ENCODE measurements at regions not wholly inside any gene's neighbourhood (a gene's known extent, or its start where the extent isn't known, plus 50 kb on each side); places are given as distances from the start of the nearest gene placed in this dataset.

- no peak for TF ChIP-seq EZH2 (IDR thresholded peaks at IDR 0.05)
- TF ChIP-seq, protein P1, sequence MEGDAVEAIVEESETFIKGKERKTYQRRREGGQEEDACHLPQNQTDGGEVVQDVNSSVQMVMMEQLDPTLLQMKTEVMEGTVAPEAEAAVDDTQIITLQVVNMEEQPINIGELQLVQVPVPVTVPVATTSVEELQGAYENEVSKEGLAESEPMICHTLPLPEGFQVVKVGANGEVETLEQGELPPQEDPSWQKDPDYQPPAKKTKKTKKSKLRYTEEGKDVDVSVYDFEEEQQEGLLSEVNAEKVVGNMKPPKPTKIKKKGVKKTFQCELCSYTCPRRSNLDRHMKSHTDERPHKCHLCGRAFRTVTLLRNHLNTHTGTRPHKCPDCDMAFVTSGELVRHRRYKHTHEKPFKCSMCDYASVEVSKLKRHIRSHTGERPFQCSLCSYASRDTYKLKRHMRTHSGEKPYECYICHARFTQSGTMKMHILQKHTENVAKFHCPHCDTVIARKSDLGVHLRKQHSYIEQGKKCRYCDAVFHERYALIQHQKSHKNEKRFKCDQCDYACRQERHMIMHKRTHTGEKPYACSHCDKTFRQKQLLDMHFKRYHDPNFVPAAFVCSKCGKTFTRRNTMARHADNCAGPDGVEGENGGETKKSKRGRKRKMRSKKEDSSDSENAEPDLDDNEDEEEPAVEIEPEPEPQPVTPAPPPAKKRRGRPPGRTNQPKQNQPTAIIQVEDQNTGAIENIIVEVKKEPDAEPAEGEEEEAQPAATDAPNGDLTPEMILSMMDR (IDR thresholded peaks at IDR 0.05): no peak
- TF ChIP-seq EZH2phosphoT487 (IDR thresholded peaks at IDR 0.05): no peak
These were observed 177.0 kb upstream of the C16orf82 start for GRCh38 chr16:26889740-26890139.
